Chondrocyte (in vitro differentiated cells): ENCODE measurements at regions not wholly inside any gene's neighbourhood (a gene's known extent, or its start where the extent isn't known, plus 50 kb on each side); places are given as distances from the start of the nearest gene placed in this dataset.

ENCODE experiments used
- DNase-seq: peaks from one replicate; pipeline ENCODE4 v3.0.0; 2021; ENCODE audit warnings: mixed read lengths, low spot score
- H3K27ac Mint-ChIP-seq: one replicate; pipeline ENCODE4 v1.8.0; 2021; ENCODE audit warnings: mild to moderate bottlenecking, moderate library complexity, mixed read lengths; ENCODE audit not compliant: unreplicated experiment
- H3K27me3 Mint-ChIP-seq: 2 replicates; pipeline ENCODE4 v1.8.0; 2021; ENCODE audit warnings: low read depth, mixed read lengths
- H3K36me3 Mint-ChIP-seq: 2 replicates; pipeline ENCODE4 v1.8.0; 2021; ENCODE audit warnings: low read depth, mixed read lengths
- H3K4me1 Mint-ChIP-seq: 2 replicates; pipeline ENCODE4 v1.8.0; 2021; ENCODE audit warnings: low read depth, mild to moderate bottlenecking, mixed read lengths
- H3K4me3 Mint-ChIP-seq: one replicate; pipeline ENCODE4 v1.8.0; 2021; ENCODE audit warnings: mild to moderate bottlenecking, moderate library complexity, mixed read lengths; ENCODE audit not compliant: unreplicated experiment
- H3K9me3 Mint-ChIP-seq: 2 replicates; pipeline ENCODE4 v1.8.0; 2021; ENCODE audit warnings: low read depth, mixed read lengths
- CTCF ChIP-seq: fragments of 200-600 bp; sonication (generic); IDR thresholded peaks from 2 replicates; pipeline ENCODE4 v1.5.0; 2021; ENCODE audit warnings: antibody characterized with exemption, mild to moderate bottlenecking, moderate library complexity

- H3K27me3 Mint-ChIP-seq, result no peaks in the 10 kb centered on the region
- no peaks in the 10 kb centered on the region for H3K36me3 Mint-ChIP-seq
- TF ChIP-seq CTCF, result no peak
These were observed 587.4 kb downstream of the AACS start for GRCh38 chr12:125652681-125653080.

GRCh38 chr12:125657681-125658080 lies 592.4 kb downstream of the AACS start:
- DNase-seq, result no peak
- H3K4me1 Mint-ChIP-seq, result no peaks in the 10 kb centered on the region
- H3K4me3 Mint-ChIP-seq, result no peak overlapping the region
- TF ChIP-seq CTCF, result no peak
- no peaks in the 10 kb centered on the region for H3K27me3 Mint-ChIP-seq
- H3K36me3 Mint-ChIP-seq, result no peaks in the 10 kb centered on the region
- no peak overlapping the region for H3K27ac Mint-ChIP-seq
- H3K9me3 Mint-ChIP-seq, result peaks cover 9% of the 10 kb centered on the region

More at GRCh38 chr12:125652681-125653080, 587.4 kb downstream of the AACS start:
- peaks cover 8% of the 10 kb centered on the region for H3K9me3 Mint-ChIP-seq
- DNase-seq, result no peak
- no peaks in the 10 kb centered on the region for H3K4me1 Mint-ChIP-seq
- H3K27ac Mint-ChIP-seq, result no peak overlapping the region
- no peak overlapping the region for H3K4me3 Mint-ChIP-seq

GRCh38 chr12:125674554-125675338 lies 609.5 kb downstream of the AACS start:
- H3K27me3 Mint-ChIP-seq, result no peaks in the 10 kb centered on the region
- no peaks in the 10 kb centered on the region for H3K36me3 Mint-ChIP-seq
- no peak for DNase-seq
- H3K9me3 Mint-ChIP-seq, result peaks cover 2% of the 10 kb centered on the region
- no peak overlapping the region for H3K27ac Mint-ChIP-seq
- TF ChIP-seq CTCF, result no peak
- H3K4me3 Mint-ChIP-seq, result no peak overlapping the region
- H3K4me1 Mint-ChIP-seq, result no peaks in the 10 kb centered on the region

- Mint-ChIP-seq H3K36me3 (no peaks in the 10 kb centered on the region), H3K4me1 (no peaks in the 10 kb centered on the region), H3K27me3 (no peaks in the 10 kb centered on the region), H3K9me3 (no peaks in the 10 kb centered on the region), H3K4me3 (no peak overlapping the region), H3K27ac (no peak overlapping the region)
- DNase-seq, result no peak
- no peak for TF ChIP-seq CTCF
These were observed 611.1 kb downstream of the AACS start for GRCh38 chr12:125676366-125676765.

GRCh38 chr12:125677829-125678228 lies 612.6 kb downstream of the AACS start:
- Mint-ChIP-seq H3K36me3 (no peaks in the 10 kb centered on the region), H3K9me3 (no peaks in the 10 kb centered on the region), H3K27ac (no peak overlapping the region), H3K4me3 (no peak overlapping the region), H3K27me3 (no peaks in the 10 kb centered on the region), H3K4me1 (no peaks in the 10 kb centered on the region)
- DNase-seq, result no peak
- no peak for TF ChIP-seq CTCF
